Neuron (in vitro differentiated cells): ENCODE measurements at regions not wholly inside any gene's neighbourhood (a gene's known extent, or its start where the extent isn't known, plus 50 kb on each side); places are given as distances from the start of the nearest gene placed in this dataset.
"Not testable (repeated sequence)": the region's sequence is repeated elsewhere in the genome, so short reads cannot be mapped to it uniquely, and the experiment has no call there.

Source experiments
- H2AFZ ChIP-seq: one replicate; pipeline ENCODE4 v1.6.1; 2013; ENCODE audit warnings: low read depth, mild to moderate bottlenecking, inconsistent platforms, low read length, moderate library complexity
- H3K27me3 ChIP-seq: one replicate; pipeline ENCODE4 v1.6.1; 2013; ENCODE audit warnings: low read length; ENCODE audit not compliant: insufficient read depth
- H3K36me3 ChIP-seq: one replicate; pipeline ENCODE4 v1.6.1; 2013; ENCODE audit warnings: low read length; ENCODE audit not compliant: insufficient read depth
- H3K4me1 ChIP-seq: one replicate; pipeline ENCODE4 v1.6.1; 2013; ENCODE audit warnings: low read length; ENCODE audit not compliant: insufficient read depth
- H3K4me3 ChIP-seq: 2 replicates; pipeline ENCODE4 v1.5.1; 2013; ENCODE audit warnings: mild to moderate bottlenecking, low read length, moderate library complexity
- H3K9me3 ChIP-seq: one replicate; pipeline ENCODE4 v1.6.1; 2013; ENCODE audit warnings: low read length

DNA sequence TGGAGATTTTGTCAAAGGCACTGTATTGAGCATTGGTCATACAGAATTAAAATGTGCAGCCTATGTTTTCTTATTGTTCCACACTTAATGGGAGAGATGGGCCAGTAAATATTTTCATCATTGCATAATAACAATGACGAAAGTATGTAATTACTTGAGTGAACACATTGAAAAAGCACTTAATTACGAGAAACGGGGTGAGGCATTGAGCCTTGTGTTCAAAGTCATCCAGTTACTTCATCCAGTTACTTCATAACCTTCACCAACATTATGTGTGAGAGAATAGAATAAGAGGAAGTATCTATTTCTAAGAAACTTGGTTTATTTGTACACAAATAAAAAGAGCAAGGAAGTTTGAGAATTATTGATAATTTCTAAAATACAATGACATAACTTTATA, 1427.0 kb downstream of the ADGRL3 start:
- no peaks in the 10 kb centered on the region for H3K9me3 ChIP-seq
- H3K4me1 ChIP-seq = no peaks in the 10 kb centered on the region
- H2AFZ ChIP-seq = no peak overlapping the region

DNA sequence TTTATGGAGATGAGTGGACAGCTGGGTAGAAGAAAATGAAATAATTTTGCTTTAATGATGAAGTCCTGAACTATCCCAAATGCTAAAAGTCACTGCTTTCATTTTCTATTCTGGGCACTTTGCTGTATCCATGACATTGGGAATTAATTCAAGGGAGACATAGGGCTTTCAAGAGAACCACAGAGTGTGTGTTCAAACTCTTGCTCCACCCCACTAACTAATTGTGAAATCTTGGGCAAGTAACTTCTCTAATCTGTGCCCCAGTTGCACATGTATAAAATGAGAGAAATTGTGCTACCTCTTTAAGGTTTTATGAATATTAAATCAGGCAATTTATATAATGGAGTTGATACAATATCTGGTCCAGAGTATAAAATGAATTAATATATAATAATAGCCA, 1422.0 kb downstream of the ADGRL3 start:
- no peaks in the 10 kb centered on the region for H3K9me3 ChIP-seq
- no peaks in the 10 kb centered on the region for H3K27me3 ChIP-seq
- no peaks in the 10 kb centered on the region for H3K4me1 ChIP-seq
- H3K4me3 ChIP-seq = no peak overlapping the region
- no peak overlapping the region for H2AFZ ChIP-seq
- no peaks in the 10 kb centered on the region for H3K36me3 ChIP-seq

More for the DNA sequence above, 1427.0 kb downstream of the ADGRL3 start:
- Histone ChIP-seq H3K4me3 (no peak overlapping the region), H3K36me3 (no peaks in the 10 kb centered on the region), H3K27me3 (no peaks in the 10 kb centered on the region)

DNA sequence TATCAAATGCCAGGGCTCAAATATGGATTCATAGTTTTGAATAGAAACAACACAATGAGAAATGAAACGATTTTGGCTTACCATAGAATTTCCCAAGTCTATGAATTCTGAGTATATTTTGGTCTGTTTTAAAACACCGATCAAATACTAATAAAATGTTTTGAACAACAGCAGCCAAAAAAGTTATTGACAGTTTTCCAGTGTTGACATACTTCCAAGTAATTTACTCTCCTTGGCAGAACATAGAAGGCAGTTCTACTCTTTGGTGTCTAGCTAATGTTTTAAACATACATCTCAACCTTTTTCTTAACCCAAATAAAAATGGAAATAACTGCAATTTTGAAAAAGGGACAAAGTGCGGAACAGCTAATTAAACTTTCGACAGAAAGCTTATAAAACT, 1419.8 kb downstream of the ADGRL3 start:
- no peak overlapping the region for H2AFZ ChIP-seq
- H3K9me3 ChIP-seq = no peaks in the 10 kb centered on the region
- H3K27me3 ChIP-seq = no peaks in the 10 kb centered on the region
- no peaks in the 10 kb centered on the region for H3K36me3 ChIP-seq
- H3K4me1 ChIP-seq = no peaks in the 10 kb centered on the region
- no peak overlapping the region for H3K4me3 ChIP-seq

DNA sequence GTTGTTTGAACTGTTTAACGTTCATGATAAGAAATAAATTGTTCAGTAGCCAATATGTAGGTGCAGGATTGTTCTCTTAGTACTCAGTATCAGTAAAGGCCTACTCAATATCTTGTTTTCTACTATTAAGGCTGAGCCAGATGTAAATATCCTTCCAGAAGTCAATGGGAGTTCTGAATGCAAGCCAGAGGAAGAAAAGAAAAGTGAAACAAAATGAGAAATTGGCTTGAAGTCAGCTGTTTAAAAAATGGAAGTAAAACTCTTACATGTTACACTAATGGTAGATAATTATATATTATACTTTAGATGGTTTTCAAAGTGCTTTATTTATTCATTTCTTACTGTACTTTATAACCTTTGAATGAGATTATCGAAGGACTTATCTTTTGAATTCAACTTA, 1417.9 kb downstream of the ADGRL3 start:
- H3K9me3 ChIP-seq = no peaks in the 10 kb centered on the region
- H2AFZ ChIP-seq = peak overlapping the region; percentile 16
- H3K27me3 ChIP-seq = no peaks in the 10 kb centered on the region
- H3K36me3 ChIP-seq = no peaks in the 10 kb centered on the region
- no peak overlapping the region for H3K4me3 ChIP-seq
- H3K4me1 ChIP-seq = no peaks in the 10 kb centered on the region

DNA sequence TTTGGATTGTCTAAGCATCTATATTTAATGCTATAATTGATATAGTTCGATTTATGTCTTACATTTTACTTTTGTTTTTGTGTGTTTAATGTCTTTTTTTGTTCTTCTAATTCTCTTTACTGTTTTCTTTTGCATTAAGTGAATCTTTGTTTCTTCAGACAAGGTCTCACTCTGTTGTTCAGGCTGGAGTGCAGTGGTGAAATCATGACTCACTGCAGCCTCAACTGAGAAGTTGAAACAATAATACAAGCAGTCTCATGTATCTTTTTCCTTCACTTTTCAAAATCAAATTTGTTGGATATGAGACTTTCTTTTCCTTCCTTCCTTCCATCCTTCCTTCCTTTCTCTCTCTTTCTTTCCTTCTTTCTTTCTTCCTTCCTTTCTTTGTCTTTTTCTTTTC, 1401.6 kb downstream of the ADGRL3 start:
- H2AFZ ChIP-seq = no peak overlapping the region

DNA sequence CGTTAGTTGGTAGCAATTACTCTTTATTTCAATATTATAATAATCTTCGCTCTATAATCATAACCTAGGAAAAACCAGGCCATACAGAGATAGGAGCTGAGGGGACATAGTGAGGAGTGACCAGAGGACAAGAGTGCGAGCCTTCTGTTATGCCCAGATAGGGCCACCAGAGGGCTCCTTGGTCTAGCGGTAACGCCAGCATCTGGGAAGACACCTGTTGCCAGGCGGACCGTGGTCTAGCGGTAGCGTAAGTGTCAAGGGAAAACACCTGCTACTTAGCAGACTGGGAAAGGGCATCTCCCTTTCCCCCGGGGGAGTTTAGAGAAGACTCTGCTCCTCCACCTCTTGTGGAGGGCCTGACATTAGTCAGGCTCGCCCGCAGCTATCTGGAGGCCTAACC, 1395.1 kb downstream of the ADGRL3 start:
- not testable (repeated sequence) for H3K4me3 ChIP-seq, H3K27me3 ChIP-seq, H2AFZ ChIP-seq, H3K4me1 ChIP-seq, H3K36me3 ChIP-seq, H3K9me3 ChIP-seq

More for the DNA sequence above, 1401.6 kb downstream of the ADGRL3 start:
- Histone ChIP-seq H3K36me3 (no peaks in the 10 kb centered on the region), H3K4me3 (no peak overlapping the region), H3K9me3 (no peaks in the 10 kb centered on the region), H3K4me1 (no peaks in the 10 kb centered on the region), H3K27me3 (no peaks in the 10 kb centered on the region)

DNA sequence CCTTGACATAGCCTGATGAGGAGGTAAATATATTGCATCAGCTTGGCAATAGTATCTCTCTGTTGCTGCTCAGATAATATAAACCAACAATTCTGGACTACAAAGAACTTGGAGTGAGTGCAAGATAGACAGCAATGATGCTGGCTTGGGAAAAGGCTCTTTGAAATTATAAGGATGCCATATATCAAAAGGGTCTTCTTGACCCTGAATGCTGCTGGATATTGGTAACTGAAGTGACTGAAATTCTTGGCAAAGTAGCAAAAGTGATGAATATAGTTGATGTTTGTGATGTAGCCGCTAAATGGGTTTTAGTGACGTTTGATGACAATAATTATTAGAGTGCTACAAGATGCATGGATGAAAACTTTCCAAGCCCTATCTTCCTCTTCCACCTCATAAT, 1391.6 kb downstream of the ADGRL3 start:
- Histone ChIP-seq H2AFZ (no peak overlapping the region), H3K36me3 (no peaks in the 10 kb centered on the region), H3K9me3 (peaks cover 6% of the 10 kb centered on the region), H3K27me3 (no peaks in the 10 kb centered on the region), H3K4me1 (no peaks in the 10 kb centered on the region), H3K4me3 (no peak overlapping the region)

DNA sequence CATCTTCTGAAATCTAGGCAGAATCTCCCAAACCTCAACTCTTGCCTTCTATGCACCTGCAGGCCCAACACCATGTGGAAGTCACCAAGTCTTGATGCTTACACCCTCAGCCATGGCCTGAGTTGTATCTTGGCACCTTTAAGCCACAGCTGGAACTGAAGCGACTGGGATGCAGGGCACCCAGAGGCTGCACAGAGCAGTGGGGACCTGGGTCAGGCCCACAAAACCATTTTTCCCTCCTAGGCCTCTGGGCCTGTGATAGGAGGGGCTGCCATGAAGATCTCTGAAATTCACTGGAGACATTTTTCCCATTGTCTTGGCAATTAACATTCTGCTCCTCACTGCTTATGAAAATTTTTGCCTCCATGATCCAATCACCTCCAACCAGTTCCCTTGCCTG, 1388.5 kb downstream of the ADGRL3 start:
- no peaks in the 10 kb centered on the region for H3K27me3 ChIP-seq
- no peak overlapping the region for H3K4me3 ChIP-seq
- H3K36me3 ChIP-seq = no peaks in the 10 kb centered on the region
- no peak overlapping the region for H2AFZ ChIP-seq
- H3K9me3 ChIP-seq = peaks cover 6% of the 10 kb centered on the region
- no peaks in the 10 kb centered on the region for H3K4me1 ChIP-seq

DNA sequence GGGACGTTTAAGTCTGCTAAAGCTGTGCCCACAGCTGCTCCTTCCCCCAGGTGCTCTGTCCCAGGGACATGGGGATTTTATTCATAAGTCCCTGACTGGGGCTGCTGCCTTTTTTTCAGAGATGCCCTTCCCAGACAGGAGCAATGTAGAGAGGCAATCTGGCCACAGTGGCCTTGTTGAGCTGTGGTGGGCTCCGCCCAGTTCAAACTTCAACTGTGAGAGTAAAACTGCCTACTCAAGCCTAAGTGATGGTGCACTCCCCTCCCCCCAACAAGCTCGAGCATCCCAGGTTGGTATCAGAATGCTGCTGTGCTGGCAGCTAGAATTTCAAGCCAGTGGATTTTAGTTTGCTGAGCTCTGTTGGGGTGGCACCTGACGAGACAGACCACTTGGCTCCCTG, 1371.4 kb downstream of the ADGRL3 start:
- Histone ChIP-seq H3K36me3 (no peaks in the 10 kb centered on the region), H3K4me3 (no peak overlapping the region)

DNA sequence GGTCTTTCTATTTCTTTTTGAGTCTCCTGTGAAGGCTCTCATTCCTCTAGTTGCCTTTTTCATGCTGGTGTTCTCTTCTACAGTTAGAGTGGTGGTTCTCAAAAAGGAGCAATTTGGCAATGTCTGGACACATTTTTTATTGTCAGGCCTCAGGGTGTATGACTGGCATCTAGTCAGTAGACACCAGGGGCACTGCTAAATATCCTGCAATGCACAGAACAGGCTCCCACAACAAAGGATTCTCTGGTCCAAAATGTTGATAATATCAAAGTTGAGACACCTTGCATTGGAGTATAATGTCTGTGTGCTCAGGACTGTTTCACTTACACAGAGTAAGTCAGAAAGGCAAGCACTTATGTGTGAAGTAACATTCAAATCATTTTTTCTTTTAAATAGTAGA, 1360.7 kb downstream of the ADGRL3 start:
- Histone ChIP-seq H3K9me3 (no peaks in the 10 kb centered on the region), H3K27me3 (no peaks in the 10 kb centered on the region), H2AFZ (no peak overlapping the region), H3K36me3 (no peaks in the 10 kb centered on the region), H3K4me3 (no peak overlapping the region), H3K4me1 (no peaks in the 10 kb centered on the region)

More for the DNA sequence above, 1371.4 kb downstream of the ADGRL3 start:
- Histone ChIP-seq H3K9me3 (no peaks in the 10 kb centered on the region), H3K4me1 (no peaks in the 10 kb centered on the region), H2AFZ (no peak overlapping the region), H3K27me3 (no peaks in the 10 kb centered on the region)

DNA sequence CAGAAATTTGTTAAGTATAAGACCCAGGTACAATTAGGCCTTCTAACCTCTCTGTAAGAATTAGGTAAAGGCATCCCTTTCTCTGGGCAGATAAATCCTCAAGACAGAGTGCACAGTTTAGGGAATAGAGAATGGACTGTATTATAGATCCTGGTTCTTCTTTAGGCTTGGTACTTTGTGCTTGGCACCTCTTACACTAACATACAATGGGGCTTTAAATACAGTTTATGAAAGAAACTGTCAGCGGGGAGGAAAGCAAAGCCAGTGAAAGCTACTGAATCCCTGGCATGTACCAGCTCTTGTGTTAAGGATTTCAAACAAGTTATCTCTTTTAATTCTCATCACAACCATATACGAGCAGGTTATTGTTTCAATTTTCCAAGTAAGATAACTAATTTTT, 1350.0 kb downstream of the ADGRL3 start:
- Histone ChIP-seq H3K4me1 (peaks cover 17% of the 10 kb centered on the region), H3K9me3 (no peaks in the 10 kb centered on the region), H2AFZ (no peak overlapping the region), H3K4me3 (no peak overlapping the region), H3K27me3 (no peaks in the 10 kb centered on the region), H3K36me3 (no peaks in the 10 kb centered on the region)

DNA sequence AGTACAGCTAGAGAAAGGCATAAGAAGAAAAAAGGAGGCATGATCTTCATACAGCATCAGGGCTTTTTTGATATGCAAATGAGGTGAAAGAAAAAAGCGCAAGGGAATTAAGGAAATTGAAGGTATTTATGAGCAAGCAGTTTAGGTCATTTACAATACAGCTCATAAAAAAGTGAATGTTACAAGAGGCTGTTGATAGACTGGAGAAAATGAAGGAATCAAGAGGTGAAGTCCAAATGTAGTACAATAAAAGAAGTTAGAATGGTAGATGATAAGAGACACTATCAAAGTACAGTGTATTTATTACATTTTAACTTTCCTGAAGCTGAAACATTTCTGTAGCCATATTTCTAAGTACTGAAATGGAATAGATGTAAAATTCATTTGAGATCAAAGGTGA, 1349.5 kb downstream of the ADGRL3 start:
- no peak overlapping the region for H2AFZ ChIP-seq
- peaks cover 17% of the 10 kb centered on the region for H3K4me1 ChIP-seq
- no peak overlapping the region for H3K4me3 ChIP-seq
- no peaks in the 10 kb centered on the region for H3K36me3 ChIP-seq
- H3K27me3 ChIP-seq = no peaks in the 10 kb centered on the region
- H3K9me3 ChIP-seq = no peaks in the 10 kb centered on the region

DNA sequence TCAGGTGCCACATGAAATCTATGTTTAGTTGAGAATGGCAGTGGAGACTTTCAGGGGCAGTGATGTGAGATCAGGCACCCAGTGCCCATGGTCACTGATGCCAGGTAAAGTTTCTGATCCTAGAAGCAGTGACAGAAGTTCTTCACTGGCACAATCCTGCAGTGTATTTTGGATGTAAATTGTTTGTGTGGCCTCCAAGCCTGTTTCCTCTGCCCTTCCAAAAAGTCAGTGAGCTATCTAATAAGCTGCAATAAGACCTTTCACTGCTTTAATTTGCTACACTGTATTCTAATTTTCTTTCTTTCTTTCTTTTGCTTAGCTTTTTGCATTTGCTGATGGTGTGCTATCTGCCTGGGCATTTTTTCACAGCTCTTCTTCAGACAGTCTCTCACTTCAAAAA, 1348.6 kb downstream of the ADGRL3 start:
- Histone ChIP-seq H3K9me3 (no peaks in the 10 kb centered on the region), H3K27me3 (no peaks in the 10 kb centered on the region), H3K36me3 (no peaks in the 10 kb centered on the region), H3K4me1 (peaks cover 17% of the 10 kb centered on the region), H2AFZ (no peak overlapping the region), H3K4me3 (no peak overlapping the region)

DNA sequence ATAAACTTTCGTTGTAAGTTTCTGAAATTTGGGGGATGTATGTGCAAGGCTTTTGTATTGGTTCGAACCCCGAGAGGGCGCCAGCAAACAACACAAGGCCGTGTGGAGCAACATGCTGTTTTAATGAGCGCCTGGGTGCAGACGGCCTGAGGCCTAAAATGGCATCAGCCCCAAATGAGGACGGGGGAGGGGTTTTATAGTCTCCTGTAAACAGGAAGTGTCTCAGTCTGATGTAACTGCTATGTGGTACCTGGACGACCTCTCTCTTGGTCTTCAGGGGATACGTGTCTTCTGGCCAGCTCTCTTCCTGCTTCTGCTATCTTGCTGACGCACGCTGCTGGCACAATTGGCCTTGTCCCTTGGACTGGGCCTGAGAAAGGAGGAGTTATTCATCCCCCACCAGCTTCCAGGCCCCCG, 1348.0 kb downstream of the ADGRL3 start:
- Histone ChIP-seq H3K36me3 (no peaks in the 10 kb centered on the region), H3K9me3 (no peaks in the 10 kb centered on the region), H2AFZ (no peak overlapping the region), H3K27me3 (no peaks in the 10 kb centered on the region), H3K4me1 (peaks cover 17% of the 10 kb centered on the region), H3K4me3 (no peak overlapping the region)
